WTC11 (cell line): ENCODE measurements at regions not wholly inside any gene's neighbourhood (a gene's known extent, or its start where the extent isn't known, plus 50 kb on each side); places are given as distances from the start of the nearest gene placed in this dataset.

ENCODE experiments used
- TEAD4 ChIP-seq: sonication (generic); formaldehyde crosslinking; IDR thresholded peaks from 2 replicates; pipeline ENCODE4 v1.8.0; 2022; ENCODE audit warnings: mild to moderate bottlenecking, missing genetic modification reagents
- TF ChIP-seq, protein P1 (sequence below): sonication (generic); formaldehyde crosslinking; IDR thresholded peaks from 2 replicates; pipeline ENCODE4 v1.8.0; 2022; ENCODE audit warnings: mild to moderate bottlenecking, missing genetic modification reagents
- TF ChIP-seq, protein P2 (sequence below): sonication (generic); formaldehyde crosslinking; IDR thresholded peaks from 2 replicates; pipeline ENCODE4 v1.8.1; 2023; ENCODE audit warnings: mild to moderate bottlenecking, missing genetic modification reagents, borderline replicate concordance

DNA sequence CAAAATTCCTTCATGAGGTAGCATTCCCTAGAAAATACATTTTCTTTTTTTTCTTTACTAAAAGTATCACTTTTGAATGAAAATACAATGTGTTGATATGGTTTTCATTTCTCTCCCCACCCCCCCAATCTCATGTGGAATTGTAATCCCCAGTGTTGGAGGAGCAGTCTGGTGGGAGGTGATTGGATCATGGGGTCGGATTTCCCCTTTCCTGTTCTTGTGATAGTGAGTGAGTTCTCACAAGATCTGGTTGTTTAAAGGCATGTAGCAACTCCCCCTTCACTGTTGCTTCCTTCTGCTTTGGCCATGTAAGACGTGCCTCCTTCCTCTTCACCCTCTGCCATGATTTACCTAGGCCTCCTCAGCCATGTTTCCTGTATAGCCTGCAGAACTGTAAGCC, 790.3 kb upstream of the KCND2 start:
- TF ChIP-seq, protein P1, sequence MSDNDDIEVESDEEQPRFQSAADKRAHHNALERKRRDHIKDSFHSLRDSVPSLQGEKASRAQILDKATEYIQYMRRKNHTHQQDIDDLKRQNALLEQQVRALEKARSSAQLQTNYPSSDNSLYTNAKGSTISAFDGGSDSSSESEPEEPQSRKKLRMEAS (CRISPR knock-in tag) = no peak
- TF ChIP-seq TEAD4 (CRISPR knock-in tag) = no peak
- TF ChIP-seq, protein P2, sequence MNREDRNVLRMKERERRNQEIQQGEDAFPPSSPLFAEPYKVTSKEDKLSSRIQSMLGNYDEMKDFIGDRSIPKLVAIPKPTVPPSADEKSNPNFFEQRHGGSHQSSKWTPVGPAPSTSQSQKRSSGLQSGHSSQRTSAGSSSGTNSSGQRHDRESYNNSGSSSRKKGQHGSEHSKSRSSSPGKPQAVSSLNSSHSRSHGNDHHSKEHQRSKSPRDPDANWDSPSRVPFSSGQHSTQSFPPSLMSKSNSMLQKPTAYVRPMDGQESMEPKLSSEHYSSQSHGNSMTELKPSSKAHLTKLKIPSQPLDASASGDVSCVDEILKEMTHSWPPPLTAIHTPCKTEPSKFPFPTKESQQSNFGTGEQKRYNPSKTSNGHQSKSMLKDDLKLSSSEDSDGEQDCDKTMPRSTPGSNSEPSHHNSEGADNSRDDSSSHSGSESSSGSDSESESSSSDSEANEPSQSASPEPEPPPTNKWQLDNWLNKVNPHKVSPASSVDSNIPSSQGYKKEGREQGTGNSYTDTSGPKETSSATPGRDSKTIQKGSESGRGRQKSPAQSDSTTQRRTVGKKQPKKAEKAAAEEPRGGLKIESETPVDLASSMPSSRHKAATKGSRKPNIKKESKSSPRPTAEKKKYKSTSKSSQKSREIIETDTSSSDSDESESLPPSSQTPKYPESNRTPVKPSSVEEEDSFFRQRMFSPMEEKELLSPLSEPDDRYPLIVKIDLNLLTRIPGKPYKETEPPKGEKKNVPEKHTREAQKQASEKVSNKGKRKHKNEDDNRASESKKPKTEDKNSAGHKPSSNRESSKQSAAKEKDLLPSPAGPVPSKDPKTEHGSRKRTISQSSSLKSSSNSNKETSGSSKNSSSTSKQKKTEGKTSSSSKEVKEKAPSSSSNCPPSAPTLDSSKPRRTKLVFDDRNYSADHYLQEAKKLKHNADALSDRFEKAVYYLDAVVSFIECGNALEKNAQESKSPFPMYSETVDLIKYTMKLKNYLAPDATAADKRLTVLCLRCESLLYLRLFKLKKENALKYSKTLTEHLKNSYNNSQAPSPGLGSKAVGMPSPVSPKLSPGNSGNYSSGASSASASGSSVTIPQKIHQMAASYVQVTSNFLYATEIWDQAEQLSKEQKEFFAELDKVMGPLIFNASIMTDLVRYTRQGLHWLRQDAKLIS (CRISPR knock-in tag) = no peak
